Esophagus muscularis mucosa (tissue), 3 donors: ENCODE measurements at regions not wholly inside any gene's neighbourhood (a gene's known extent, or its start where the extent isn't known, plus 50 kb on each side); places are given as distances from the start of the nearest gene placed in this dataset.

ENCODE experiments used
- POLR2AphosphoS5 ChIP-seq, 2 donors: sonication (generic); formaldehyde crosslinking; IDR thresholded peaks; one replicate each; pipeline ENCODE4 v1.6.1; 2017; ENCODE audit warnings: antibody characterized with exemption in 2 of 2
- TF ChIP-seq, protein P1 (sequence below), 3 experiments: fragments of 200-600 bp in 2 of 3; fragments of 450-650 bp in 1 of 3; sonication (generic) in 2 of 3; IDR thresholded peaks; one replicate each; pipeline ENCODE4 v1.5.1; 2017 to 2019; ENCODE audit warnings: antibody characterized with exemption in 3 of 3, mild to moderate bottlenecking in 2 of 3, moderate library complexity in 1 of 3

DNA sequence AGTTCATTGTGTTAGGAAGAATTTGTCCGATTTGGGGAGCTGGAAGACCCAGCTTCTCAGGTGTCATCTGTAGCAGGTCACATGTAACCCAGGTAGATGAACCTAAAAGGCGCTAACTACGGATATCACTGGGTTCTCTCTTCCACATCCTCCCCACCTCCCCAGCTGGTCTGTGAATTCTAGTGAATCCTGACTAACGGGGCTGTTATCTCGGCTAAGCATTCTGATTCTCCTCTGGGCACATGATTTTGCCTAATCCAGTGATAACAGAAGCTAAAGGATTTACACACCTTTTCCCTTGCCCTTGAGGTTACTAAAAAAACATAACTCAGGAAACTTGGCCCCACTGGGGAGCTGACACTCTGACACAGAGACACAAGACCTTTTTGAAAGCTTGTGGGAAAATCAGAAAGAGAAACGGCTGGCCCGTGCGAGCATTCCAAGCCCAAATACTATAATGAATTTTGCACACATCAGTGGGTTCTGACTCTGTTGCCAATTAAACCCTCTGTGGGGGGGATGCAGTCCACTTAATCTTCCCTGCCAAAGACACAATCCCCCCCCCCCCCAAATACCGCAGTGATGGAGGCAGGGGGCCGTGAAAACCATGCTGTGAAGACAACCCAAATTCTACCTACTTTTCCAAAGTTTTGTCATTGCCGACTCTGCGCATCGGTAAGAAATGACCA is 81.0 kb upstream of the FZD10 start:
- TF ChIP-seq, protein P1, sequence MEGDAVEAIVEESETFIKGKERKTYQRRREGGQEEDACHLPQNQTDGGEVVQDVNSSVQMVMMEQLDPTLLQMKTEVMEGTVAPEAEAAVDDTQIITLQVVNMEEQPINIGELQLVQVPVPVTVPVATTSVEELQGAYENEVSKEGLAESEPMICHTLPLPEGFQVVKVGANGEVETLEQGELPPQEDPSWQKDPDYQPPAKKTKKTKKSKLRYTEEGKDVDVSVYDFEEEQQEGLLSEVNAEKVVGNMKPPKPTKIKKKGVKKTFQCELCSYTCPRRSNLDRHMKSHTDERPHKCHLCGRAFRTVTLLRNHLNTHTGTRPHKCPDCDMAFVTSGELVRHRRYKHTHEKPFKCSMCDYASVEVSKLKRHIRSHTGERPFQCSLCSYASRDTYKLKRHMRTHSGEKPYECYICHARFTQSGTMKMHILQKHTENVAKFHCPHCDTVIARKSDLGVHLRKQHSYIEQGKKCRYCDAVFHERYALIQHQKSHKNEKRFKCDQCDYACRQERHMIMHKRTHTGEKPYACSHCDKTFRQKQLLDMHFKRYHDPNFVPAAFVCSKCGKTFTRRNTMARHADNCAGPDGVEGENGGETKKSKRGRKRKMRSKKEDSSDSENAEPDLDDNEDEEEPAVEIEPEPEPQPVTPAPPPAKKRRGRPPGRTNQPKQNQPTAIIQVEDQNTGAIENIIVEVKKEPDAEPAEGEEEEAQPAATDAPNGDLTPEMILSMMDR (IDR thresholded peaks at IDR 0.05) = no peak
- TF ChIP-seq POLR2AphosphoS5 (IDR thresholded peaks at IDR 0.05) = no peak
